ENCODE measurements at regions not wholly inside any gene's neighbourhood (a gene's known extent, or its start where the extent isn't known, plus 50 kb on each side); places are given as distances from the start of the nearest gene placed in this dataset.

GRCh38 chr17:71422968-71423367 is 697.9 kb upstream of the SOX9 start:
- TF ChIP-seq, protein P1, sequence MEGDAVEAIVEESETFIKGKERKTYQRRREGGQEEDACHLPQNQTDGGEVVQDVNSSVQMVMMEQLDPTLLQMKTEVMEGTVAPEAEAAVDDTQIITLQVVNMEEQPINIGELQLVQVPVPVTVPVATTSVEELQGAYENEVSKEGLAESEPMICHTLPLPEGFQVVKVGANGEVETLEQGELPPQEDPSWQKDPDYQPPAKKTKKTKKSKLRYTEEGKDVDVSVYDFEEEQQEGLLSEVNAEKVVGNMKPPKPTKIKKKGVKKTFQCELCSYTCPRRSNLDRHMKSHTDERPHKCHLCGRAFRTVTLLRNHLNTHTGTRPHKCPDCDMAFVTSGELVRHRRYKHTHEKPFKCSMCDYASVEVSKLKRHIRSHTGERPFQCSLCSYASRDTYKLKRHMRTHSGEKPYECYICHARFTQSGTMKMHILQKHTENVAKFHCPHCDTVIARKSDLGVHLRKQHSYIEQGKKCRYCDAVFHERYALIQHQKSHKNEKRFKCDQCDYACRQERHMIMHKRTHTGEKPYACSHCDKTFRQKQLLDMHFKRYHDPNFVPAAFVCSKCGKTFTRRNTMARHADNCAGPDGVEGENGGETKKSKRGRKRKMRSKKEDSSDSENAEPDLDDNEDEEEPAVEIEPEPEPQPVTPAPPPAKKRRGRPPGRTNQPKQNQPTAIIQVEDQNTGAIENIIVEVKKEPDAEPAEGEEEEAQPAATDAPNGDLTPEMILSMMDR (IDR thresholded peaks at IDR 0.05; ENCODE audit: extremely low read depth in 1 of 2, insufficient read depth in 1 of 2, low read depth in 1 of 2, low read length in 2 of 2) = no peak
- no peak for TF ChIP-seq POLR2AphosphoS5 (IDR thresholded peaks at IDR 0.05; ENCODE audit: insufficient read depth, low read depth, low read length)
- TF ChIP-seq GATA2 (IDR thresholded peaks at IDR 0.05; ENCODE audit: insufficient read depth, insufficient read length, low read depth, low read length) = no peak
- TF ChIP-seq EZH2 (IDR thresholded peaks at IDR 0.05; ENCODE audit: borderline replicate concordance, low read depth, low read length, severe bottlenecking) = no peak
- no peak for TF ChIP-seq MYC (IDR thresholded peaks at IDR 0.05; ENCODE audit: low read depth, low read length)
- no peak for TF ChIP-seq MAX (IDR thresholded peaks at IDR 0.05; ENCODE audit: insufficient read depth, insufficient read length)
- TF ChIP-seq FOS (IDR thresholded peaks at IDR 0.05; ENCODE audit: borderline replicate concordance, insufficient read depth, low read length) = no peak
- TF ChIP-seq POLR2A (IDR thresholded peaks at IDR 0.05; ENCODE audit: low read depth, low read length) = no peak

Data from endothelial cell of umbilical vein (primary cell).